ENCODE measurements at regions not wholly inside any gene's neighbourhood (a gene's known extent, or its start where the extent isn't known, plus 50 kb on each side); places are given as distances from the start of the nearest gene placed in this dataset.

DNA sequence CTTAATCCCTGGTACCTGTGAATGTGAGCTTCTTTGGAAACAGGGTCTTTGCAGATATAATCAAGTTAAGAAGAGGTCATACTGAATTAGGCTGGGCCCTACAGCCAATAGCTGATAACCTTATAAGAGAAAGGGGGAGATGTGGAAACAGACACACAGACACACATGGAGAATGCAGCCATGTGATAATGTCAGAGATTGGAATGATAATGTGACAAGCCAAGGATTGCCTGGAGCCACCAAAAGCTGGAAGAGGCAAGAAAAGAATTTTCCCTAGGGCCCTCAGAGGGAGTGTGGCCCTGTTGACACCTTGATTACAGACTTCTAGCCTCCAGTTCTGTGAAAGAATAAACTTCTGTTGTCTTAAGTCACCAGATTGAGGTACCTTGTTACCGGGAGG lies 114.5 kb upstream of the SOD1 start:
- Mint-ChIP-seq H3K27me3 (ENCODE audit: low read depth in 3 of 3) (peaks cover 0 to 3% (median 0%) of the 10 kb centered on the region in 3 donors), H3K36me3 (no peaks in the 10 kb centered on the region), H3K4me3 (no peak overlapping the region), H3K4me1 (no peaks in the 10 kb centered on the region), H3K9me3 (no peaks in the 10 kb centered on the region), H3K27ac (no peak overlapping the region)
- H3K27me3 ChIP-seq (ENCODE audit: control insufficient read depth in 2 of 2, insufficient read depth in 2 of 2, low read length in 2 of 2) = no peaks in the 10 kb centered on the region
- H3K9ac ChIP-seq (ENCODE audit: insufficient read depth, low read length, poor library complexity, severe bottlenecking) = no peak overlapping the region
- H3K4me3 ChIP-seq (replicated peaks in 1 of 3; ENCODE audit: low read depth in 2 of 3, low read length in 3 of 3) = no peak overlapping the region
- WGBS (ENCODE audit: insufficient coverage) = no CpG with 5 or more reads among the region's 1 CpG
- H3K9me3 ChIP-seq (replicated peaks in 1 of 2; ENCODE audit: control insufficient read depth in 1 of 2, insufficient read depth in 1 of 2, low read length in 2 of 2) = no peaks in the 10 kb centered on the region
- DNase-seq = no peak
- H3K27ac ChIP-seq (ENCODE audit: low read depth in 1 of 2, low read length in 2 of 2) = no peak overlapping the region
- no peak overlapping the region for H3K4me2 ChIP-seq (replicated peaks; ENCODE audit: extremely low read depth, low read length, poor library complexity, severe bottlenecking)
- no peaks in the 10 kb centered on the region for H3K79me2 ChIP-seq (ENCODE audit: insufficient read depth, low read length)
- intact Hi-C loops (cut with micrococcal nuclease) = no loop called here
- no peak for TF ChIP-seq CTCF (IDR thresholded peaks at IDR 0.05)
- no peaks in the 10 kb centered on the region for H3K4me1 ChIP-seq (ENCODE audit: control insufficient read depth in 1 of 2, insufficient read depth in 2 of 2, low read length in 2 of 2)
- H2AFZ ChIP-seq (ENCODE audit: insufficient read depth, low read depth, low read length, poor library complexity, severe bottlenecking) = no peak overlapping the region
- H3K36me3 ChIP-seq (replicated peaks in 1 of 2; ENCODE audit: control insufficient read depth in 1 of 2, insufficient read depth in 2 of 2, low read length in 2 of 2) = no peaks in the 10 kb centered on the region
- no peaks in the 10 kb centered on the region for H4K20me1 ChIP-seq (ENCODE audit: insufficient read depth, low read length)

GRCh38 chr21:31543191-31543590 lies 116.3 kb upstream of the SOD1 start:
- intact Hi-C loops (cut with micrococcal nuclease) = no loop called here

More at GRCh38 chr21:31543191-31543590, 116.3 kb upstream of the SOD1 start:
- Mint-ChIP-seq H3K9me3 (no peaks in the 10 kb centered on the region), H3K36me3 (no peaks in the 10 kb centered on the region), H3K4me1 (no peaks in the 10 kb centered on the region), H3K27me3 (ENCODE audit: low read depth in 3 of 3) (peaks cover 0 to 3% (median 0%) of the 10 kb centered on the region in 3 donors), H3K27ac (no peak overlapping the region), H3K4me3 (no peak overlapping the region)
- H3K36me3 ChIP-seq (replicated peaks in 1 of 2; ENCODE audit: control insufficient read depth in 1 of 2, insufficient read depth in 2 of 2, low read length in 2 of 2) = no peaks in the 10 kb centered on the region
- no peak overlapping the region for H3K27ac ChIP-seq (ENCODE audit: low read depth in 1 of 2, low read length in 2 of 2)
- H3K9ac ChIP-seq (ENCODE audit: insufficient read depth, low read length, poor library complexity, severe bottlenecking) = no peak overlapping the region
- 98% methylated on average over 13 of the region's 16 CpGs for WGBS (ENCODE audit: insufficient coverage)
- no peaks in the 10 kb centered on the region for H3K79me2 ChIP-seq (ENCODE audit: insufficient read depth, low read length)
- no peak overlapping the region for H3K4me3 ChIP-seq (replicated peaks in 1 of 3; ENCODE audit: low read depth in 2 of 3, low read length in 3 of 3)
- H4K20me1 ChIP-seq (ENCODE audit: insufficient read depth, low read length) = no peaks in the 10 kb centered on the region
- H3K4me1 ChIP-seq (ENCODE audit: control insufficient read depth in 1 of 2, insufficient read depth in 2 of 2, low read length in 2 of 2) = no peaks in the 10 kb centered on the region
- H3K4me2 ChIP-seq (replicated peaks; ENCODE audit: extremely low read depth, low read length, poor library complexity, severe bottlenecking) = no peak overlapping the region
- H3K27me3 ChIP-seq (ENCODE audit: control insufficient read depth in 2 of 2, insufficient read depth in 2 of 2, low read length in 2 of 2) = no peaks in the 10 kb centered on the region
- no peak overlapping the region for H2AFZ ChIP-seq (ENCODE audit: insufficient read depth, low read depth, low read length, poor library complexity, severe bottlenecking)
- no peak for DNase-seq
- H3K9me3 ChIP-seq (replicated peaks in 1 of 2; ENCODE audit: control insufficient read depth in 1 of 2, insufficient read depth in 1 of 2, low read length in 2 of 2) = no peaks in the 10 kb centered on the region
- no peak for TF ChIP-seq CTCF (IDR thresholded peaks at IDR 0.05)

Measured in CD14-positive monocyte (primary cell).